Activated CD8-positive, alpha-beta T cell treated with anti-CD3 and anti-CD28 coated beads for 36 hours (primary cell): ENCODE measurements at regions not wholly inside any gene's neighbourhood (a gene's known extent, or its start where the extent isn't known, plus 50 kb on each side); places are given as distances from the start of the nearest gene placed in this dataset.

Source experiments
- ATAC-seq: fragments of 200-7000 bp; cut with Tn5 transposase; one replicate; pipeline ENCODE4 v1.10.0; 2021; ENCODE audit warnings: mild to moderate bottlenecking, moderate library complexity
- CTCF ChIA-PET: fragments of 350-600 bp; sonication (Branson Sonifier 250); formaldehyde crosslinking; loops from one replicate; lab custom pipeline; 2021; ENCODE audit warnings: antibody characterized with exemption; lab: Charles Lee
- POLR2A ChIA-PET: fragments of 350-600 bp; sonication (Branson Sonifier 250); formaldehyde crosslinking; loops from one replicate; lab custom pipeline; 2021; ENCODE audit warnings: antibody characterized with exemption; lab: Charles Lee
- DNase-seq: peaks from one replicate; pipeline ENCODE4 v3.0.0-alpha.2; 2020
- H3K27ac Mint-ChIP-seq: one replicate; pipeline ENCODE4 v1.8.0; 2021; ENCODE audit warnings: mild to moderate bottlenecking, mixed read lengths
- H3K27me3 Mint-ChIP-seq: one replicate; pipeline ENCODE4 v1.8.0; 2021; ENCODE audit warnings: mixed read lengths
- H3K36me3 Mint-ChIP-seq: one replicate; pipeline ENCODE4 v1.8.0; 2021; ENCODE audit warnings: low read depth, mixed read lengths
- H3K4me1 Mint-ChIP-seq: one replicate; pipeline ENCODE4 v1.8.0; 2021; ENCODE audit warnings: low read depth, mixed read lengths
- H3K4me3 Mint-ChIP-seq: one replicate; pipeline ENCODE4 v1.8.0; 2021; ENCODE audit warnings: mild to moderate bottlenecking, moderate library complexity, mixed read lengths
- H3K9me3 Mint-ChIP-seq: one replicate; pipeline ENCODE4 v1.8.0; 2021; ENCODE audit warnings: mixed read lengths
- intact Hi-C: fragments of 100-400 bp; cut with micrococcal nuclease; formaldehyde crosslinking; loops from one replicate; pipeline ENCODE4 v1.10.0; 2022
- TF ChIP-seq, protein P1 (sequence below): fragments of 200-600 bp; IDR thresholded peaks from one replicate; pipeline ENCODE4 v1.8.0; 2022; ENCODE audit warnings: antibody characterized with exemption, mild to moderate bottlenecking

DNA sequence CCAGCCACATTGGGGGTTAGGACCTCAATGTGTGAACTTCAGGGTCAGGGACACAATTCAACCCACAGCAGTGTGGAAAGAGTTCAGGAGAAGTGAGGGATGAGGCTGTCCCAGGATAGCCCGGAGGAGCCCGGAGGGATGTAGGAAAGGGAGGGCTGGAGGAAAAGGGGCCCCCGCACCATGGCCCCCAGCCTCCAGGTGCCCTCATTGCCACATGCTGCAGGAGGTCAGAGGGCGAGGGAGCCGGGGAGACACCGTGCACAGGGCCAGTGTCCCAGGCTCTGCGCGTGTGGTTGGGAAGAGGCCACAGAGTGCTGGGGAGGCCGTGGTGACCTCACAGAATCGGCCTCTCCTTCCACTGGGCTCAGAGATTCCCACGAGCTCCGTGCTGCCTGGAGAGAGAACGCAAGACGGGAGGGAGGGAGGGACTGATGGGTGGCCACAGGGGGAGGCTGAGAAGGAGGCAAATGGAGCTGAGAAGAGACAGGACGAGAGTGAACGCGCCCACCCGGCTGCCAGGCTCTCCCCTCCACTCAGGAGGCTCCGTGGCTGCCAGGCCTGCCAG, 215.1 kb downstream of the DLL1 start:
- intact Hi-C loops = no loop called here
- Mint-ChIP-seq H3K4me3 (no peak overlapping the region), H3K4me1 (no peaks in the 10 kb centered on the region), H3K27me3 (peaks cover 8% of the 10 kb centered on the region), H3K9me3 (no peaks in the 10 kb centered on the region), H3K27ac (no peak overlapping the region), H3K36me3 (no peaks in the 10 kb centered on the region)
- CTCF ChIA-PET = interaction anchor here (1.0 kb wide), 1 partner anchor 125 kb away, joined by 3 read pairs; no protein-coding TSS in a partner anchor
- POLR2A ChIA-PET = no interaction called here
- DNase-seq (no peak), ATAC-seq (no peak)
- TF ChIP-seq, protein P1, sequence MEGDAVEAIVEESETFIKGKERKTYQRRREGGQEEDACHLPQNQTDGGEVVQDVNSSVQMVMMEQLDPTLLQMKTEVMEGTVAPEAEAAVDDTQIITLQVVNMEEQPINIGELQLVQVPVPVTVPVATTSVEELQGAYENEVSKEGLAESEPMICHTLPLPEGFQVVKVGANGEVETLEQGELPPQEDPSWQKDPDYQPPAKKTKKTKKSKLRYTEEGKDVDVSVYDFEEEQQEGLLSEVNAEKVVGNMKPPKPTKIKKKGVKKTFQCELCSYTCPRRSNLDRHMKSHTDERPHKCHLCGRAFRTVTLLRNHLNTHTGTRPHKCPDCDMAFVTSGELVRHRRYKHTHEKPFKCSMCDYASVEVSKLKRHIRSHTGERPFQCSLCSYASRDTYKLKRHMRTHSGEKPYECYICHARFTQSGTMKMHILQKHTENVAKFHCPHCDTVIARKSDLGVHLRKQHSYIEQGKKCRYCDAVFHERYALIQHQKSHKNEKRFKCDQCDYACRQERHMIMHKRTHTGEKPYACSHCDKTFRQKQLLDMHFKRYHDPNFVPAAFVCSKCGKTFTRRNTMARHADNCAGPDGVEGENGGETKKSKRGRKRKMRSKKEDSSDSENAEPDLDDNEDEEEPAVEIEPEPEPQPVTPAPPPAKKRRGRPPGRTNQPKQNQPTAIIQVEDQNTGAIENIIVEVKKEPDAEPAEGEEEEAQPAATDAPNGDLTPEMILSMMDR = no peak

DNA sequence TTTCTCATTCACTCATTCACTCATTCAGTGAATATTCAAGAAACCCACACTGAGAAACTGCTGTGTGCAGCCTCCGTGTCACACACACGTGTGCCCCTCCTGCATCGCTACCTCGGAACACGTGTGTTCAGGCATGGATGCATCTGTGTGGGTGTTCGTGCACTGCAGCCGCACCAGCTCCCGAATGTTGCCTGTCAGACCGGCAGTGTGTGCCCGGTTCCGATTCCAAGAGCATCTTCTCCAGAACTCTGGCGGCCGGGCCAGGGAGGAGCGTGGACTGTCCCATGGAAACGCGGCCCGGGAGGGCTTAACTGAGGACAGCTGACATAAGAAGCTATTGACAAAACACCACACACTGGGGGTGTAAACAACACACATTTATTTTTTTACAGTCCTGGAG, 216.0 kb downstream of the DLL1 start:
- ATAC-seq (no peak), DNase-seq (no peak)
- no peak overlapping the region for H3K4me3 Mint-ChIP-seq
- TF ChIP-seq, protein P1 = no peak
- H3K27me3 Mint-ChIP-seq = peaks cover 8% of the 10 kb centered on the region
- H3K9me3 Mint-ChIP-seq = peaks cover 2% of the 10 kb centered on the region
- ChIA-PET POLR2A (no interaction called here), CTCF (interaction anchor here (1.0 kb wide), 1 partner anchor 124 kb away, joined by 3 read pairs; no protein-coding TSS in a partner anchor)
- H3K27ac Mint-ChIP-seq = no peak overlapping the region
- intact Hi-C loops = no loop called here
- H3K4me1 Mint-ChIP-seq = no peaks in the 10 kb centered on the region
- no peaks in the 10 kb centered on the region for H3K36me3 Mint-ChIP-seq

DNA sequence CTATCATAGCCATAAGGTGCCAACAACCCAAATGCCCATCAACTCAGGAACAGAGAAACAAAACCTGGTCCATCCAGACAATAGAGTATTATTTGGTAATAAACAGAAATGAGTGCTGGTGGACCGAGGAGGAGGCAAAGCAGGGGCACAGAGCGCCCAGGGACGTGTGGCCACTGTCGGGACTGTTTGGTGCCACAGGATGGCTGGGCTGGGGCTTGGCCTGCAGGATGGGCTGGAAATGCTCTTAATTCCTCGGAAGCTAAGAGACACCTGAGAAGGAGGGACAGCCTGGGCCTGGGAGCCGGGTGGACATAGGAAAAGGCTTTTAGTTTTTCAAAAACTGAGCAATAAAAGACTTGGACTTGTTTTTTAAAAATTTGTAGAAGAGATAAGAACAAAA, 216.4 kb downstream of the DLL1 start:
- no peak for ATAC-seq
- peaks cover 6% of the 10 kb centered on the region for H3K9me3 Mint-ChIP-seq
- intact Hi-C loops = no loop called here
- CTCF ChIA-PET = interaction anchor here (1.0 kb wide), 1 partner anchor 123 kb away, joined by 3 read pairs; no protein-coding TSS in a partner anchor
- H3K27ac Mint-ChIP-seq = no peak overlapping the region
- POLR2A ChIA-PET = no interaction called here
- H3K4me1 Mint-ChIP-seq = no peaks in the 10 kb centered on the region
- H3K36me3 Mint-ChIP-seq = no peaks in the 10 kb centered on the region
- H3K27me3 Mint-ChIP-seq = peaks cover 8% of the 10 kb centered on the region
- H3K4me3 Mint-ChIP-seq = no peak overlapping the region
- DNase-seq = no peak
- TF ChIP-seq, protein P1 = no peak

DNA sequence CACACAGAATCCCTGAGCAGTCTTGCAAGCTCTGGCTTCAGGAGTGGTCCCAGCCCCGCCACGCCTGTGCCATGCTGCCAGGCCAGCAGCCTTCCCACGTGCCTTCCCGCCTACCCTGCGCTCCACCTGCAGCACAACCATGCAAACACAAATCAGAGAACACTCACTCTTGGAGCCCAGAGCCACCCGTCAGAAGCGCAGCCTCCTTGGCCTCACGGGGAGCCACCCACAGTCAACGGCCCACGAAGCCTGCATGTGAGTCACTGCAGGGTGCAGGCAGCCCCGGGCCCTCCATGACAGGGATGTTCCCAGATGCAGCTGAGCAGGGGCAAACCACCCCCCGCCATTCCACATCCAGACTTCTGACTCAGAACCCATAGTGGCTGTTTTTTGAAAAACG, 217.0 kb downstream of the DLL1 start:
- POLR2A ChIA-PET = no interaction called here
- TF ChIP-seq, protein P1 = no peak
- ATAC-seq (no peak), DNase-seq (no peak)
- peaks cover 11% of the 10 kb centered on the region for H3K27me3 Mint-ChIP-seq
- H3K9me3 Mint-ChIP-seq = peaks cover 7% of the 10 kb centered on the region
- H3K4me3 Mint-ChIP-seq = no peak overlapping the region
- no peaks in the 10 kb centered on the region for H3K36me3 Mint-ChIP-seq
- H3K4me1 Mint-ChIP-seq = no peaks in the 10 kb centered on the region
- intact Hi-C loops = no loop called here
- CTCF ChIA-PET = no interaction called here
- H3K27ac Mint-ChIP-seq = no peak overlapping the region

DNA sequence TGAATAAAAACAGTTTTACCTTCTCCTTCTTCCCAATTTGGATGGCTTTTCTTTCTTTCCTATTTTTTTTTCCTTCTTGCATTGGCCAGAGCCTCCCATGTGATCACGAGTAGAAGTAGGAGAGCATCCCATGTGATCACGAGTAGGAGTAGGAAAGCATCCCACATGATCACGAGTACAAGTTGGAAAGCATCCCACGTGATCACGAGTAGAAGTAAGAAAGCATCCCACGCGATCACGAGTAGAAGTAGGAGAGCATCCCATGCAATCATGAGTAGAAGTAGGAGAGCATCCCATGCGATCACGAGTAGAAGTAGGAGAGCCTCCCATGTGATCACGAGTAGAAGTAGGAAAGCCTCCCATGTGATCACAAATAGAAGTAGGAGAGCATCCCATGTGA, 218.6 kb downstream of the DLL1 start:
- no peak overlapping the region for H3K27ac Mint-ChIP-seq
- H3K27me3 Mint-ChIP-seq = peaks cover 13% of the 10 kb centered on the region
- H3K9me3 Mint-ChIP-seq = peaks cover 7% of the 10 kb centered on the region
- no peaks in the 10 kb centered on the region for H3K36me3 Mint-ChIP-seq
- CTCF ChIA-PET = no interaction called here
- ATAC-seq (no peak), DNase-seq (no peak)
- H3K4me1 Mint-ChIP-seq = no peaks in the 10 kb centered on the region
- TF ChIP-seq, protein P1 = no peak
- intact Hi-C loops = no loop called here
- POLR2A ChIA-PET = no interaction called here
- H3K4me3 Mint-ChIP-seq = no peak overlapping the region
